Activated CD4-positive, alpha-beta T cell treated with anti-CD3 and anti-CD28 coated beads, Interleukin-2, amount 10 ng/mL, durations not matched to agents 24 days and 14 days (primary cell): ENCODE measurements at regions not wholly inside any gene's neighbourhood (a gene's known extent, or its start where the extent isn't known, plus 50 kb on each side); places are given as distances from the start of the nearest gene placed in this dataset.

Source experiments
- DNase-seq: peaks from one replicate; pipeline ENCODE4 v3.0.0; 2022
- H3K27ac Mint-ChIP-seq: one replicate; pipeline ENCODE4 v1.8.0; 2022; ENCODE audit warnings: mild to moderate bottlenecking, mixed read lengths
- H3K27me3 Mint-ChIP-seq: one replicate; pipeline ENCODE4 v1.8.0; 2022; ENCODE audit warnings: mixed read lengths
- H3K36me3 Mint-ChIP-seq: one replicate; pipeline ENCODE4 v1.8.0; 2022; ENCODE audit warnings: low read depth, mild to moderate bottlenecking, mixed read lengths
- H3K4me1 Mint-ChIP-seq: one replicate; pipeline ENCODE4 v1.8.0; 2021; ENCODE audit warnings: mixed read lengths
- H3K4me3 Mint-ChIP-seq: one replicate; pipeline ENCODE4 v1.8.0; 2022; ENCODE audit warnings: mild to moderate bottlenecking, moderate library complexity, mixed read lengths
- H3K9me3 Mint-ChIP-seq: one replicate; pipeline ENCODE4 v1.8.0; 2021; ENCODE audit warnings: mixed read lengths
- intact Hi-C: fragments of 100-400 bp; cut with micrococcal nuclease; formaldehyde crosslinking; loops from one replicate; pipeline ENCODE4 v1.15.1; 2023

- no peak overlapping the region for H3K27ac Mint-ChIP-seq
- peaks cover 2% of the 10 kb centered on the region for H3K36me3 Mint-ChIP-seq
- no peak overlapping the region for H3K4me3 Mint-ChIP-seq
- H3K9me3 Mint-ChIP-seq, result peaks cover 5% of the 10 kb centered on the region
- H3K4me1 Mint-ChIP-seq, result peaks cover 4% of the 10 kb centered on the region
- peaks cover 2% of the 10 kb centered on the region for H3K27me3 Mint-ChIP-seq
- DNase-seq, result no peak
- intact Hi-C loops, result no loop called here
Observed at GRCh38 chr4:139611391-139611790, 54.2 kb upstream of the MGST2 start.

DNA sequence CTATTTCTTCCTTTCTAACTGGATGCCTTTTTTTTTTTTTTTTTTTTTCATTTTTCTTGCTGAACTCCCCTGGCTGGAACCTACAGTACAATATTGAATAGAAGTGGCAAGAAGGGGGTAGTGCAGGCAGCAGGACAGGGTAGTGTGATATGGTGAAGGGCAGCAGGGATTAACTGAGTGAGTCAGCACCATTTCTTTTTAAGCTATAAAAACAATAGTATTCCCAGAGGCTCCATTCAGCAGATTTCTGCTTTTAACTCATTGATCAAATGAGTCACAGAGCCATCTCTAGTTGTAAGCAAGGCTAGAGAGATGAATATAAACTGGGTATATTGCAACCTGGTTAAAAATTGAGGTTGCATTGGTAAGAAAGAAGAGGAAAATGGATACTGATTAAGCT is 53.6 kb upstream of the SETD7 start:
- intact Hi-C loops, result no loop called here
- no peak overlapping the region for H3K4me3 Mint-ChIP-seq
- DNase-seq, result no peak
- H3K4me1 Mint-ChIP-seq, result peaks cover 10% of the 10 kb centered on the region
- H3K9me3 Mint-ChIP-seq, result peaks cover 12% of the 10 kb centered on the region
- H3K36me3 Mint-ChIP-seq, result peaks cover 2% of the 10 kb centered on the region
- H3K27me3 Mint-ChIP-seq, result peaks cover 8% of the 10 kb centered on the region
- no peak overlapping the region for H3K27ac Mint-ChIP-seq

GRCh38 chr4:139607502-139608060 is 51.6 kb upstream of the SETD7 start:
- intact Hi-C loops, result no loop called here
- Mint-ChIP-seq H3K27me3 (peaks cover 8% of the 10 kb centered on the region), H3K36me3 (peaks cover 2% of the 10 kb centered on the region), H3K4me3 (no peak overlapping the region), H3K27ac (no peak overlapping the region), H3K9me3 (peaks cover 12% of the 10 kb centered on the region), H3K4me1 (peaks cover 13% of the 10 kb centered on the region)
- DNase-seq, result no peak

- Mint-ChIP-seq H3K9me3 (peaks cover 12% of the 10 kb centered on the region), H3K4me3 (peak overlapping the region; percentile 74), H3K4me1 (peaks cover 15% of the 10 kb centered on the region), H3K36me3 (peaks cover 2% of the 10 kb centered on the region), H3K27me3 (peaks cover 8% of the 10 kb centered on the region), H3K27ac (no peak overlapping the region)
- DNase-seq, result no peak
- intact Hi-C loops, result no loop called here
Observed at GRCh38 chr4:139606579-139607501, 50.8 kb upstream of the SETD7 start.

DNA sequence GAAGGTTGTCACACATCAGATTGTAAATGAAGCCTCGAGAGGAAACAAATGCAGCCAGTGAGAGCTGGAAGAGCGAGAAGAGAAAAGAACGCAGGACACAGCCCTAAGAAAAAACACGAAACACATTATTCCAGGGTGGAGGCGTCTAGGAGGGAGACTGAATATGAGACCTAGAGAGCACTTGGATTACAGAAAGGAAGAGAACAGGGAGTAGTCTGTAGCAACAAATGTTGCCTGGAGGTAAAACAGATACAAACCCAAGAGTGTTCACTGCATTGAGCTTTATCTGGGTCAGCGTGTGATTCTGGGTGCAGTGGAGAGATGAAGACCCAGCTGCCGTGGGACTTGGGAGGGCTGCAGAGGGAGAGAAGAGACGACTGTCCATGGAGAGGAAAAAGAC is 50.1 kb upstream of the SETD7 start:
- Mint-ChIP-seq H3K27me3 (peaks cover 8% of the 10 kb centered on the region), H3K27ac (peak overlapping the region; percentile 8), H3K9me3 (peaks cover 12% of the 10 kb centered on the region), H3K4me3 (peak overlapping the region; percentile 74), H3K36me3 (peaks cover 2% of the 10 kb centered on the region), H3K4me1 (peaks cover 15% of the 10 kb centered on the region)
- intact Hi-C loops, result no loop called here
- DNase-seq, result no peak
